ENCODE measurements at regions not wholly inside any gene's neighbourhood (a gene's known extent, or its start where the extent isn't known, plus 50 kb on each side); places are given as distances from the start of the nearest gene placed in this dataset.

- no peak overlapping the region for H3K9ac ChIP-seq (ENCODE audit: low read length)
- no peak overlapping the region for H2AFZ ChIP-seq (ENCODE audit: low read depth, low read length)
- H3K9me3 ChIP-seq (ENCODE audit: control insufficient read depth, low read length) = no peaks in the 10 kb centered on the region
- H2BK15ac ChIP-seq (ENCODE audit: low read depth, poor library complexity, severe bottlenecking) = no peak overlapping the region
- H2BK5ac ChIP-seq (ENCODE audit: low read depth, low read length, poor library complexity, severe bottlenecking) = no peak overlapping the region
- no peak overlapping the region for H3K27ac ChIP-seq (ENCODE audit: low read length, poor library complexity, severe bottlenecking)
- no peak overlapping the region for H2BK120ac ChIP-seq (ENCODE audit: low read depth, low read length)
- H3K14ac ChIP-seq (ENCODE audit: low read length in 2 of 2) = no peak overlapping the region
- H3K4me1 ChIP-seq (ENCODE audit: control insufficient read depth, insufficient read depth, low read depth, low read length) = no peaks in the 10 kb centered on the region
- H4K91ac ChIP-seq (ENCODE audit: low read length) = no peak overlapping the region
- peaks cover 3 to 15% of the 10 kb centered on the region in 2 experiments for H3K27me3 ChIP-seq (ENCODE audit: control insufficient read depth in 1 of 2, insufficient read depth in 1 of 2, low read length in 2 of 2)
- no peaks in the 10 kb centered on the region for H3K79me1 ChIP-seq (replicated peaks; ENCODE audit: low read length, poor library complexity, severe bottlenecking)
- WGBS = 90% methylated on average over 6 of the region's 6 CpGs
- H2BK12ac ChIP-seq (ENCODE audit: low read length in 2 of 2) = no peak overlapping the region
- H4K8ac ChIP-seq (ENCODE audit: low read length) = no peak overlapping the region
- no peak overlapping the region for H3K4ac ChIP-seq (ENCODE audit: low read depth in 1 of 2, low read length in 2 of 2)
- no peak overlapping the region for H3K4me3 ChIP-seq (ENCODE audit: insufficient read depth in 1 of 2, low read depth in 1 of 2, low read length in 2 of 2)
- H3K18ac ChIP-seq (ENCODE audit: low read depth in 1 of 2, low read length in 2 of 2) = no peak overlapping the region
- H3K4me2 ChIP-seq (ENCODE audit: low read length, poor library complexity, severe bottlenecking) = no peak overlapping the region
- H3K23ac ChIP-seq (ENCODE audit: low read length in 2 of 2) = no peak overlapping the region
- H2AK5ac ChIP-seq (ENCODE audit: low read length, severe bottlenecking) = no peak overlapping the region
- DNase-seq = no peak
- H3K36me3 ChIP-seq (ENCODE audit: control insufficient read depth in 1 of 2, insufficient read depth in 2 of 2, low read depth in 1 of 2, low read length in 2 of 2) = no peaks in the 10 kb centered on the region
These were observed 179.8 kb downstream of the FOXD2 start for GRCh38 chr1:47617381-47618221.

DNA sequence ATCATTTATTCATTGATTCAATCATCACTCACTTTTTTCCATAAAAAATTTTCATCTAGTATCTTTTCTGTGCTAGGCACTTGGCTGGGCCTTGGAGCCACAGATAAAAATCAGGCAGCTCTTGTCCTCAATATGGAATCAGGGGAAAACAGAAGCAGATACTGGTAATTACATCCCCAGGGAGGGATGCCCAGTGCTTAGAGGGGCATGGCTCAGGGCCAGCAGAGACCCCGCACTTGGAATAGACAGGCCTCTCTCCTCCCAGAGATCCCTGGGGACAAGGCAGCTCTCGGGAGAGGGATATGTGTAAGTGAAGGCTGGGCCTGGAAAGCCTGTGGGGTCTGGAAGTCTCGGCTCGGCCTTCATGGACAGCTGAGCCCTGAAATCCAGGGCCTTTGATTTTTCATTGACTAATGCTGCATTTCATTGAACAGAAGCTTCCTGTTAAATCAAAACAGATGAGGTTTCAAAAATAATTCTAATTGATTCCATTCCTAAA is 180.4 kb downstream of the FOXD2 start:
- Histone ChIP-seq H2BK12ac (ENCODE audit: low read length in 2 of 2) (no peak overlapping the region), H3K79me1 (replicated peaks; ENCODE audit: low read length, poor library complexity, severe bottlenecking) (no peaks in the 10 kb centered on the region), H2AK5ac (ENCODE audit: low read length, severe bottlenecking) (no peak overlapping the region), H2BK15ac (ENCODE audit: low read depth, poor library complexity, severe bottlenecking) (no peak overlapping the region), H2AFZ (ENCODE audit: low read depth, low read length) (no peak overlapping the region), H2BK120ac (ENCODE audit: low read depth, low read length) (no peak overlapping the region), H4K91ac (ENCODE audit: low read length) (no peak overlapping the region), H3K4me2 (ENCODE audit: low read length, poor library complexity, severe bottlenecking) (no peak overlapping the region), H3K4ac (ENCODE audit: low read depth in 1 of 2, low read length in 2 of 2) (no peak overlapping the region), H3K9ac (ENCODE audit: low read length) (no peak overlapping the region), H3K4me1 (ENCODE audit: control insufficient read depth, insufficient read depth, low read depth, low read length) (no peaks in the 10 kb centered on the region), H3K14ac (ENCODE audit: low read length in 2 of 2) (no peak overlapping the region), H3K9me3 (ENCODE audit: control insufficient read depth, low read length) (no peaks in the 10 kb centered on the region), H3K23ac (ENCODE audit: low read length in 2 of 2) (no peak overlapping the region), H3K18ac (ENCODE audit: low read depth in 1 of 2, low read length in 2 of 2) (no peak overlapping the region), H3K27ac (ENCODE audit: low read length, poor library complexity, severe bottlenecking) (no peak overlapping the region), H4K8ac (ENCODE audit: low read length) (no peak overlapping the region), H3K36me3 (ENCODE audit: control insufficient read depth in 1 of 2, insufficient read depth in 2 of 2, low read depth in 1 of 2, low read length in 2 of 2) (no peaks in the 10 kb centered on the region), H3K4me3 (ENCODE audit: insufficient read depth in 1 of 2, low read depth in 1 of 2, low read length in 2 of 2) (no peak overlapping the region), H3K27me3 (ENCODE audit: control insufficient read depth in 1 of 2, insufficient read depth in 1 of 2, low read length in 2 of 2) (peaks cover 3 to 15% of the 10 kb centered on the region in 2 experiments), H2BK5ac (ENCODE audit: low read depth, low read length, poor library complexity, severe bottlenecking) (no peak overlapping the region)
- no peak for DNase-seq
- WGBS = 88% methylated on average over 2 of the region's 4 CpGs

GRCh38 chr1:47618830-47619229 is 181.0 kb downstream of the FOXD2 start:
- Histone ChIP-seq H3K23ac (ENCODE audit: low read length in 2 of 2) (no peak overlapping the region), H3K9me3 (ENCODE audit: control insufficient read depth, low read length) (no peaks in the 10 kb centered on the region), H3K36me3 (ENCODE audit: control insufficient read depth in 1 of 2, insufficient read depth in 2 of 2, low read depth in 1 of 2, low read length in 2 of 2) (no peaks in the 10 kb centered on the region), H3K14ac (ENCODE audit: low read length in 2 of 2) (no peak overlapping the region), H2BK12ac (ENCODE audit: low read length in 2 of 2) (no peak overlapping the region), H3K18ac (ENCODE audit: low read depth in 1 of 2, low read length in 2 of 2) (no peak overlapping the region), H3K4me3 (ENCODE audit: insufficient read depth in 1 of 2, low read depth in 1 of 2, low read length in 2 of 2) (no peak overlapping the region), H2BK15ac (ENCODE audit: low read depth, poor library complexity, severe bottlenecking) (no peak overlapping the region), H2BK5ac (ENCODE audit: low read depth, low read length, poor library complexity, severe bottlenecking) (no peak overlapping the region), H3K27ac (ENCODE audit: low read length, poor library complexity, severe bottlenecking) (no peak overlapping the region), H4K8ac (ENCODE audit: low read length) (no peak overlapping the region), H3K79me1 (replicated peaks; ENCODE audit: low read length, poor library complexity, severe bottlenecking) (no peaks in the 10 kb centered on the region), H2AK5ac (ENCODE audit: low read length, severe bottlenecking) (no peak overlapping the region), H3K27me3 (ENCODE audit: control insufficient read depth in 1 of 2, insufficient read depth in 1 of 2, low read length in 2 of 2) (peaks cover 3 to 19% of the 10 kb centered on the region in 2 experiments), H3K4ac (ENCODE audit: low read depth in 1 of 2, low read length in 2 of 2) (no peak overlapping the region), H3K4me1 (ENCODE audit: control insufficient read depth, insufficient read depth, low read depth, low read length) (no peaks in the 10 kb centered on the region), H2AFZ (ENCODE audit: low read depth, low read length) (no peak overlapping the region), H3K4me2 (ENCODE audit: low read length, poor library complexity, severe bottlenecking) (no peak overlapping the region), H4K91ac (ENCODE audit: low read length) (no peak overlapping the region), H2BK120ac (ENCODE audit: low read depth, low read length) (no peak overlapping the region), H3K9ac (ENCODE audit: low read length) (no peak overlapping the region)
- WGBS = 53% methylated on average over 4 of the region's 7 CpGs
- no peak for DNase-seq

GRCh38 chr1:47621483-47621882 is 183.6 kb downstream of the FOXD2 start:
- Histone ChIP-seq H3K4me2 (ENCODE audit: low read length, poor library complexity, severe bottlenecking) (no peak overlapping the region), H2BK15ac (ENCODE audit: low read depth, poor library complexity, severe bottlenecking) (no peak overlapping the region), H3K23ac (ENCODE audit: low read length in 2 of 2) (no peak overlapping the region), H3K4me3 (ENCODE audit: insufficient read depth in 1 of 2, low read depth in 1 of 2, low read length in 2 of 2) (peak overlapping the region in 1 of 2 experiments; percentile 26), H3K9ac (ENCODE audit: low read length) (no peak overlapping the region), H3K36me3 (ENCODE audit: control insufficient read depth in 1 of 2, insufficient read depth in 2 of 2, low read depth in 1 of 2, low read length in 2 of 2) (no peaks in the 10 kb centered on the region), H4K8ac (ENCODE audit: low read length) (no peak overlapping the region), H2AFZ (ENCODE audit: low read depth, low read length) (no peak overlapping the region), H3K27me3 (ENCODE audit: control insufficient read depth in 1 of 2, insufficient read depth in 1 of 2, low read length in 2 of 2) (peaks cover 3 to 18% of the 10 kb centered on the region in 2 experiments), H3K4ac (ENCODE audit: low read depth in 1 of 2, low read length in 2 of 2) (no peak overlapping the region), H2BK5ac (ENCODE audit: low read depth, low read length, poor library complexity, severe bottlenecking) (no peak overlapping the region), H3K4me1 (ENCODE audit: control insufficient read depth, insufficient read depth, low read depth, low read length) (no peaks in the 10 kb centered on the region), H4K91ac (ENCODE audit: low read length) (no peak overlapping the region), H3K27ac (ENCODE audit: low read length, poor library complexity, severe bottlenecking) (no peak overlapping the region), H3K9me3 (ENCODE audit: control insufficient read depth, low read length) (no peaks in the 10 kb centered on the region), H2AK5ac (ENCODE audit: low read length, severe bottlenecking) (no peak overlapping the region), H3K18ac (ENCODE audit: low read depth in 1 of 2, low read length in 2 of 2) (no peak overlapping the region), H2BK12ac (ENCODE audit: low read length in 2 of 2) (no peak overlapping the region), H2BK120ac (ENCODE audit: low read depth, low read length) (no peak overlapping the region), H3K14ac (ENCODE audit: low read length in 2 of 2) (no peak overlapping the region), H3K79me1 (replicated peaks; ENCODE audit: low read length, poor library complexity, severe bottlenecking) (no peaks in the 10 kb centered on the region)
- DNase-seq = no peak
- 74% methylated on average over 6 of the region's 6 CpGs for WGBS

All from mesenchymal stem cell (in vitro differentiated cells and primary cell).